A673 (cell line): ENCODE measurements at regions not wholly inside any gene's neighbourhood (a gene's known extent, or its start where the extent isn't known, plus 50 kb on each side); places are given as distances from the start of the nearest gene placed in this dataset.

Experiments
- BruUV-seq: library from RNA; stranded (reverse); fragments of 400-500 nt; replicated peaks from 2 replicates; lab custom pipeline; 2021; lab: Mats Ljungman, UMichigan
- CTCF ChIA-PET: fragments of 300-600 bp; sonication (Branson Sonifier 250); formaldehyde crosslinking; loops from one replicate; lab custom pipeline; 2022; ENCODE audit warnings: antibody characterized with exemption; lab: Charles Lee
- POLR2A ChIA-PET: fragments of 300-600 bp; sonication (Branson Sonifier 250); formaldehyde crosslinking; loops from one replicate; lab custom pipeline; 2022; ENCODE audit warnings: antibody characterized with exemption; ENCODE audit not compliant: low non-redundant PET; lab: Charles Lee
- DNase-seq: peaks from one replicate; pipeline ENCODE4 v3.0.0-alpha.2; 2015; ENCODE audit warnings: low spot score
- H3K27ac ChIP-seq: fragments of 200-600 bp; sonication (generic); 2 replicates; pipeline ENCODE4 v1.5.1; 2016; ENCODE audit warnings: mixed run types, low read depth, mild to moderate bottlenecking, mixed read lengths, antibody characterized with exemption, low read length; ENCODE audit not compliant: poor library complexity, severe bottlenecking
- H3K27me3 ChIP-seq: fragments of 200-600 bp; sonication (generic); replicated peaks from 2 replicates; pipeline ENCODE4 v1.6.1; 2017; ENCODE audit warnings: mixed run types, low read depth, mild to moderate bottlenecking, mixed read lengths, antibody characterized with exemption, low read length; ENCODE audit not compliant: insufficient read depth, poor library complexity
- H3K36me3 ChIP-seq: fragments of 200-600 bp; sonication (generic); 2 replicates; pipeline ENCODE4 v1.6.1; 2016; ENCODE audit warnings: mixed run types, mild to moderate bottlenecking, mixed read lengths, antibody characterized with exemption, low read length; ENCODE audit not compliant: insufficient read depth, poor library complexity, severe bottlenecking
- H3K4me1 ChIP-seq: fragments of 200-600 bp; sonication (generic); 2 replicates; pipeline ENCODE4 v1.6.1; 2017; ENCODE audit warnings: mixed run types, mild to moderate bottlenecking, mixed read lengths, antibody characterized with exemption, low read length; ENCODE audit not compliant: insufficient read depth, poor library complexity, severe bottlenecking
- H3K4me3 ChIP-seq: fragments of 200-600 bp; sonication (generic); 2 replicates; pipeline ENCODE4 v1.5.1; 2016; ENCODE audit warnings: low read depth, mixed run types, mild to moderate bottlenecking, mixed read lengths, low read length; ENCODE audit not compliant: poor library complexity, severe bottlenecking
- H3K9me3 ChIP-seq: fragments of 200-600 bp; sonication (generic); 2 replicates; pipeline ENCODE4 v1.6.1; 2016; ENCODE audit warnings: mixed run types, low read depth, mild to moderate bottlenecking, mixed read lengths, antibody characterized with exemption, low read length; ENCODE audit not compliant: poor library complexity, severe bottlenecking
- EZH2 ChIP-seq: fragments of 200-600 bp; sonication (generic); IDR thresholded peaks from 2 replicates; pipeline ENCODE4 v1.6.1; 2017; ENCODE audit warnings: borderline replicate concordance, low read depth, mild to moderate bottlenecking, mixed read lengths, antibody characterized with exemption, low read length; ENCODE audit not compliant: poor library complexity, severe bottlenecking
- intact Hi-C: fragments of 100-400 bp; cut with micrococcal nuclease; formaldehyde crosslinking; loops from one replicate; pipeline ENCODE4 v1.10.0; 2022; ENCODE audit not compliant: unreplicated experiment
- TF ChIP-seq, protein P1 (sequence below): fragments of 300-800, 200-600 bp; sonication (generic); conservative IDR thresholded peaks from 2 replicates; pipeline ENCODE4 v1.5.1; 2017; ENCODE audit warnings: low read depth, mild to moderate bottlenecking, antibody characterized with exemption, low read length, moderate library complexity, mixed read lengths

DNA sequence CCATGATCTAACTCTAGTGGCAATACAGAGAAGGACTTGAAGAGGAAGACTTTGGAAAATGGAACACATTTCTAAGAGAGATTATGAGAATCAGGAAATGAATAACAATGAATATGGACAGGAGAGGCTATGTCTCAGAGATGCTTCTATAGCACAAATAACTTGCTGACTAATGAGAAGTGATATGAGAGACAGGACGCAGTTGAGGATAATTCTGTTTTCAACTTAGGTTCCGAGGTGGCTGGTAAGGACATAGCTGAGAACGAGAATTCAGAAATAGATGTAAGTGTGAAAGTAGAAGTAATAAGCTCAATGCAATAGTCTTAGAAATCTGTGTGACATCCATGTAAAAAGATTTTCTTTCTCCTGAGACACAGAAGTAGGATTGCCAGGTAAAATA, 358.1 kb upstream of the GRAMD2B start:
- no peaks in the 10 kb centered on the region for H3K36me3 ChIP-seq
- intact Hi-C loops, result no loop called here
- no peaks in the 10 kb centered on the region for H3K9me3 ChIP-seq

DNA sequence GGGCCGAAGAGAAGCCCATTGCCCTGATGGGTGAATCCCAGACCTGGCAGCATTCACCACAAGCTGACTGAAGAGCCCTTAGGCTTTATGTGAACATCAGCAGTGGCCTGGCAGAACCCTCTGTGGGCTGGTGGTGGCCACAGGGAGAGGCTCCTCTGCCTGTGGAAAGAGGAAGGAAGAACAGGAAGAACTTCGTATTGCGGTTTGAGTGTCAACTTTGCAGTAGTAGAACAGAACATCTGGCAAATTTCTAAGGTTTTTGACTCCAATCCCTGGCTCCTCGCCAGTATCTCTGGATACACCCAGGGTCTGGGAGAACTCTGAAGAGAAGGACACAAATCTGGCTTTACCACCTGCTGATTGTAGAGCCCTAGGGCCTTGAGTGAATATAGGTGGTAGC, 356.4 kb upstream of the GRAMD2B start:
- no peak overlapping the region for H3K27ac ChIP-seq
- H3K36me3 ChIP-seq, result no peaks in the 10 kb centered on the region
- no peak for TF ChIP-seq EZH2
- TF ChIP-seq, protein P1, sequence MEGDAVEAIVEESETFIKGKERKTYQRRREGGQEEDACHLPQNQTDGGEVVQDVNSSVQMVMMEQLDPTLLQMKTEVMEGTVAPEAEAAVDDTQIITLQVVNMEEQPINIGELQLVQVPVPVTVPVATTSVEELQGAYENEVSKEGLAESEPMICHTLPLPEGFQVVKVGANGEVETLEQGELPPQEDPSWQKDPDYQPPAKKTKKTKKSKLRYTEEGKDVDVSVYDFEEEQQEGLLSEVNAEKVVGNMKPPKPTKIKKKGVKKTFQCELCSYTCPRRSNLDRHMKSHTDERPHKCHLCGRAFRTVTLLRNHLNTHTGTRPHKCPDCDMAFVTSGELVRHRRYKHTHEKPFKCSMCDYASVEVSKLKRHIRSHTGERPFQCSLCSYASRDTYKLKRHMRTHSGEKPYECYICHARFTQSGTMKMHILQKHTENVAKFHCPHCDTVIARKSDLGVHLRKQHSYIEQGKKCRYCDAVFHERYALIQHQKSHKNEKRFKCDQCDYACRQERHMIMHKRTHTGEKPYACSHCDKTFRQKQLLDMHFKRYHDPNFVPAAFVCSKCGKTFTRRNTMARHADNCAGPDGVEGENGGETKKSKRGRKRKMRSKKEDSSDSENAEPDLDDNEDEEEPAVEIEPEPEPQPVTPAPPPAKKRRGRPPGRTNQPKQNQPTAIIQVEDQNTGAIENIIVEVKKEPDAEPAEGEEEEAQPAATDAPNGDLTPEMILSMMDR, result no peak
- no peak for DNase-seq
- CTCF ChIA-PET, result interaction anchor here (0.6 kb wide), 1 partner anchor 9 kb away, joined by 3 read pairs; no protein-coding TSS in a partner anchor
- H3K4me1 ChIP-seq, result no peaks in the 10 kb centered on the region
- BruUV-seq, result no TSS peak
- POLR2A ChIA-PET, result no interaction called here
- no peak overlapping the region for H3K4me3 ChIP-seq
- H3K9me3 ChIP-seq, result no peaks in the 10 kb centered on the region
- no peaks in the 10 kb centered on the region for H3K27me3 ChIP-seq
- intact Hi-C loops, result no loop called here

More for the DNA sequence above, 358.1 kb upstream of the GRAMD2B start:
- Histone ChIP-seq H3K4me1 (no peaks in the 10 kb centered on the region), H3K4me3 (no peak overlapping the region), H3K27me3 (no peaks in the 10 kb centered on the region), H3K27ac (no peak overlapping the region)
- DNase-seq, result no peak
- BruUV-seq, result no TSS peak
- TF ChIP-seq EZH2, result no peak
- TF ChIP-seq, protein P1, result no peak
- ChIA-PET CTCF (no interaction called here), POLR2A (no interaction called here)

- H3K27me3 ChIP-seq, result no peaks in the 10 kb centered on the region
- no peak for DNase-seq
- H3K36me3 ChIP-seq, result no peaks in the 10 kb centered on the region
- TF ChIP-seq, protein P1, result no peak
- TF ChIP-seq EZH2, result no peak
- BruUV-seq, result no TSS peak
- no peak overlapping the region for H3K27ac ChIP-seq
- no peak overlapping the region for H3K4me3 ChIP-seq
- intact Hi-C loops, result no loop called here
- no peaks in the 10 kb centered on the region for H3K4me1 ChIP-seq
- POLR2A ChIA-PET, result no interaction called here
- CTCF ChIA-PET, result no interaction called here
- no peaks in the 10 kb centered on the region for H3K9me3 ChIP-seq
Measured at GRCh38 chr5:126067404-126067803, 355.8 kb upstream of the GRAMD2B start.
